H1 (cell line): ENCODE measurements at regions not wholly inside any gene's neighbourhood (a gene's known extent, or its start where the extent isn't known, plus 50 kb on each side); places are given as distances from the start of the nearest gene placed in this dataset.

Source experiments
- CBX8 ChIP-seq: fragments of 300-800, 300-1000 bp; sonication (generic); IDR thresholded peaks from 2 replicates; pipeline ENCODE4 v1.7.1; 2016; ENCODE audit warnings: low read depth, low read length, borderline replicate concordance
- CHD2 ChIP-seq: IDR thresholded peaks from 2 replicates; pipeline ENCODE4 v1.6.1; 2012; ENCODE audit warnings: low read length, improper control_type of control experiment
- CREB1 ChIP-seq: IDR thresholded peaks from 2 replicates; pipeline ENCODE4 v1.6.1; 2012; ENCODE audit warnings: inconsistent platforms
- GTF2F1 ChIP-seq: IDR thresholded peaks from 2 replicates; pipeline ENCODE4 v1.6.1; 2012; ENCODE audit warnings: low read depth, low read length, improper control_type of control experiment, borderline replicate concordance
- KDM4A ChIP-seq: IDR thresholded peaks from one replicate; pipeline ENCODE4 v1.7.1; 2012; ENCODE audit warnings: low read depth, mild to moderate bottlenecking, moderate library complexity, low read length, inconsistent platforms; ENCODE audit not compliant: severe bottlenecking
- POLR2A ChIP-seq, 2 experiments: IDR thresholded peaks; 1 replicate in 1 of 2; 2 replicates in 1 of 2; pipeline ENCODE4 v1.6.1; 2011; ENCODE audit warnings: low read depth in 2 of 2, low read length in 2 of 2, mild to moderate bottlenecking in 2 of 2; ENCODE audit errors: control extremely low read depth in 1 of 2
- RAD21 ChIP-seq, 2 experiments: IDR thresholded peaks in 1 of 2; conservative IDR thresholded peaks in 1 of 2; 2 replicates each; pipeline ENCODE4 v1.6.1; 2011; ENCODE audit warnings: low read depth in 2 of 2, low read length in 2 of 2, improper control_type of control experiment in 1 of 2, inconsistent platforms in 1 of 2, mild to moderate bottlenecking in 1 of 2, moderate library complexity in 1 of 2
- RFX5 ChIP-seq: IDR thresholded peaks from 2 replicates; pipeline ENCODE4 v1.6.1; 2011; ENCODE audit warnings: low read depth, low read length, improper control_type of control experiment, borderline replicate concordance
- SAP30 ChIP-seq: fragments of 300-600 bp; sonication (generic); IDR thresholded peaks from 2 replicates; pipeline ENCODE4 v1.7.1; 2012; ENCODE audit warnings: low read length, moderate library complexity, mild to moderate bottlenecking, inconsistent platforms; ENCODE audit not compliant: insufficient read depth, insufficient replicate concordance
- SRF ChIP-seq: IDR thresholded peaks from 2 replicates; pipeline ENCODE4 v1.6.1; 2011; ENCODE audit warnings: mild to moderate bottlenecking, low read depth, low read length, moderate library complexity
- TF ChIP-seq, protein P1 (sequence below): fragments of 300-600 bp; sonication (generic); IDR thresholded peaks from 2 replicates; pipeline ENCODE4 v1.7.1; 2012; ENCODE audit warnings: low read length, moderate library complexity, mild to moderate bottlenecking, inconsistent platforms; ENCODE audit not compliant: insufficient replicate concordance

GRCh38 chr2:43005975-43006833 is 213.8 kb upstream of the HAAO start (continued):
- TF ChIP-seq, protein P1, sequence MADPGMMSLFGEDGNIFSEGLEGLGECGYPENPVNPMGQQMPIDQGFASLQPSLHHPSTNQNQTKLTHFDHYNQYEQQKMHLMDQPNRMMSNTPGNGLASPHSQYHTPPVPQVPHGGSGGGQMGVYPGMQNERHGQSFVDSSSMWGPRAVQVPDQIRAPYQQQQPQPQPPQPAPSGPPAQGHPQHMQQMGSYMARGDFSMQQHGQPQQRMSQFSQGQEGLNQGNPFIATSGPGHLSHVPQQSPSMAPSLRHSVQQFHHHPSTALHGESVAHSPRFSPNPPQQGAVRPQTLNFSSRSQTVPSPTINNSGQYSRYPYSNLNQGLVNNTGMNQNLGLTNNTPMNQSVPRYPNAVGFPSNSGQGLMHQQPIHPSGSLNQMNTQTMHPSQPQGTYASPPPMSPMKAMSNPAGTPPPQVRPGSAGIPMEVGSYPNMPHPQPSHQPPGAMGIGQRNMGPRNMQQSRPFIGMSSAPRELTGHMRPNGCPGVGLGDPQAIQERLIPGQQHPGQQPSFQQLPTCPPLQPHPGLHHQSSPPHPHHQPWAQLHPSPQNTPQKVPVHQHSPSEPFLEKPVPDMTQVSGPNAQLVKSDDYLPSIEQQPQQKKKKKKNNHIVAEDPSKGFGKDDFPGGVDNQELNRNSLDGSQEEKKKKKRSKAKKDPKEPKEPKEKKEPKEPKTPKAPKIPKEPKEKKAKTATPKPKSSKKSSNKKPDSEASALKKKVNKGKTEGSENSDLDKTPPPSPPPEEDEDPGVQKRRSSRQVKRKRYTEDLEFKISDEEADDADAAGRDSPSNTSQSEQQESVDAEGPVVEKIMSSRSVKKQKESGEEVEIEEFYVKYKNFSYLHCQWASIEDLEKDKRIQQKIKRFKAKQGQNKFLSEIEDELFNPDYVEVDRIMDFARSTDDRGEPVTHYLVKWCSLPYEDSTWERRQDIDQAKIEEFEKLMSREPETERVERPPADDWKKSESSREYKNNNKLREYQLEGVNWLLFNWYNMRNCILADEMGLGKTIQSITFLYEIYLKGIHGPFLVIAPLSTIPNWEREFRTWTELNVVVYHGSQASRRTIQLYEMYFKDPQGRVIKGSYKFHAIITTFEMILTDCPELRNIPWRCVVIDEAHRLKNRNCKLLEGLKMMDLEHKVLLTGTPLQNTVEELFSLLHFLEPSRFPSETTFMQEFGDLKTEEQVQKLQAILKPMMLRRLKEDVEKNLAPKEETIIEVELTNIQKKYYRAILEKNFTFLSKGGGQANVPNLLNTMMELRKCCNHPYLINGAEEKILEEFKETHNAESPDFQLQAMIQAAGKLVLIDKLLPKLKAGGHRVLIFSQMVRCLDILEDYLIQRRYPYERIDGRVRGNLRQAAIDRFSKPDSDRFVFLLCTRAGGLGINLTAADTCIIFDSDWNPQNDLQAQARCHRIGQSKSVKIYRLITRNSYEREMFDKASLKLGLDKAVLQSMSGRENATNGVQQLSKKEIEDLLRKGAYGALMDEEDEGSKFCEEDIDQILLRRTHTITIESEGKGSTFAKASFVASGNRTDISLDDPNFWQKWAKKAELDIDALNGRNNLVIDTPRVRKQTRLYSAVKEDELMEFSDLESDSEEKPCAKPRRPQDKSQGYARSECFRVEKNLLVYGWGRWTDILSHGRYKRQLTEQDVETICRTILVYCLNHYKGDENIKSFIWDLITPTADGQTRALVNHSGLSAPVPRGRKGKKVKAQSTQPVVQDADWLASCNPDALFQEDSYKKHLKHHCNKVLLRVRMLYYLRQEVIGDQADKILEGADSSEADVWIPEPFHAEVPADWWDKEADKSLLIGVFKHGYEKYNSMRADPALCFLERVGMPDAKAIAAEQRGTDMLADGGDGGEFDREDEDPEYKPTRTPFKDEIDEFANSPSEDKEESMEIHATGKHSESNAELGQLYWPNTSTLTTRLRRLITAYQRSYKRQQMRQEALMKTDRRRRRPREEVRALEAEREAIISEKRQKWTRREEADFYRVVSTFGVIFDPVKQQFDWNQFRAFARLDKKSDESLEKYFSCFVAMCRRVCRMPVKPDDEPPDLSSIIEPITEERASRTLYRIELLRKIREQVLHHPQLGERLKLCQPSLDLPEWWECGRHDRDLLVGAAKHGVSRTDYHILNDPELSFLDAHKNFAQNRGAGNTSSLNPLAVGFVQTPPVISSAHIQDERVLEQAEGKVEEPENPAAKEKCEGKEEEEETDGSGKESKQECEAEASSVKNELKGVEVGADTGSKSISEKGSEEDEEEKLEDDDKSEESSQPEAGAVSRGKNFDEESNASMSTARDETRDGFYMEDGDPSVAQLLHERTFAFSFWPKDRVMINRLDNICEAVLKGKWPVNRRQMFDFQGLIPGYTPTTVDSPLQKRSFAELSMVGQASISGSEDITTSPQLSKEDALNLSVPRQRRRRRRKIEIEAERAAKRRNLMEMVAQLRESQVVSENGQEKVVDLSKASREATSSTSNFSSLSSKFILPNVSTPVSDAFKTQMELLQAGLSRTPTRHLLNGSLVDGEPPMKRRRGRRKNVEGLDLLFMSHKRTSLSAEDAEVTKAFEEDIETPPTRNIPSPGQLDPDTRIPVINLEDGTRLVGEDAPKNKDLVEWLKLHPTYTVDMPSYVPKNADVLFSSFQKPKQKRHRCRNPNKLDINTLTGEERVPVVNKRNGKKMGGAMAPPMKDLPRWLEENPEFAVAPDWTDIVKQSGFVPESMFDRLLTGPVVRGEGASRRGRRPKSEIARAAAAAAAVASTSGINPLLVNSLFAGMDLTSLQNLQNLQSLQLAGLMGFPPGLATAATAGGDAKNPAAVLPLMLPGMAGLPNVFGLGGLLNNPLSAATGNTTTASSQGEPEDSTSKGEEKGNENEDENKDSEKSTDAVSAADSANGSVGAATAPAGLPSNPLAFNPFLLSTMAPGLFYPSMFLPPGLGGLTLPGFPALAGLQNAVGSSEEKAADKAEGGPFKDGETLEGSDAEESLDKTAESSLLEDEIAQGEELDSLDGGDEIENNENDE: no peak
- TF ChIP-seq KDM4A (no peak), GTF2F1 (no peak), RFX5 (no peak), CREB1 (no peak), SAP30 (no peak), SRF (no peak), CHD2 (no peak), POLR2A (IDR thresholded peaks at IDR 0.05; ENCODE audit: control extremely low read depth in 1 of 2, low read depth in 2 of 2, low read length in 2 of 2) (no peak), CBX8 (no peak), RAD21 (IDR thresholded peaks at IDR 0.05 in 1 of 2, conservative IDR thresholded peaks at IDR 0.05 in 1 of 2; ENCODE audit: low read depth in 2 of 2, low read length in 2 of 2) (no peak)
